BJ (cell line): ENCODE measurements at regions not wholly inside any gene's neighbourhood (a gene's known extent, or its start where the extent isn't known, plus 50 kb on each side); places are given as distances from the start of the nearest gene placed in this dataset.

Experiments
- CTCF ChIA-PET: fragments of 350-600 bp; formaldehyde crosslinking; extraction: SDS; loops from one replicate; lab custom pipeline; 2021; ENCODE audit warnings: antibody characterized with exemption, inconsistent platforms; lab: Yijun Ruan, JAX
- POLR2A ChIA-PET: fragments of 300-600 bp; sonication (Branson Sonifier 250); formaldehyde crosslinking; extraction: SDS; loops from one replicate; lab custom pipeline; 2021; ENCODE audit warnings: antibody characterized with exemption; lab: Charles Lee
- DNase-seq: peaks from one replicate; pipeline ENCODE4 v3.0.0-alpha.2; 2011; ENCODE audit warnings: low read depth
- H3K27me3 ChIP-seq: 2 replicates; pipeline ENCODE4 v1.6.0; 2011; ENCODE audit warnings: low read length; ENCODE audit not compliant: control insufficient read depth, insufficient read depth
- H3K36me3 ChIP-seq: 2 replicates; pipeline ENCODE4 v1.5.1; 2011; ENCODE audit warnings: low read length; ENCODE audit not compliant: control insufficient read depth, insufficient read depth
- H3K4me3 ChIP-seq: 2 replicates; pipeline ENCODE4 v1.5.1; 2011; ENCODE audit warnings: low read depth, mild to moderate bottlenecking, control low read depth, low read length
- TF ChIP-seq, protein P1 (sequence below): IDR thresholded peaks from 2 replicates; pipeline ENCODE4 v1.5.1; 2011; ENCODE audit warnings: low read depth, mild to moderate bottlenecking, control low read depth, inconsistent platforms, low read length, moderate library complexity; ENCODE audit not compliant: insufficient read depth

DNA sequence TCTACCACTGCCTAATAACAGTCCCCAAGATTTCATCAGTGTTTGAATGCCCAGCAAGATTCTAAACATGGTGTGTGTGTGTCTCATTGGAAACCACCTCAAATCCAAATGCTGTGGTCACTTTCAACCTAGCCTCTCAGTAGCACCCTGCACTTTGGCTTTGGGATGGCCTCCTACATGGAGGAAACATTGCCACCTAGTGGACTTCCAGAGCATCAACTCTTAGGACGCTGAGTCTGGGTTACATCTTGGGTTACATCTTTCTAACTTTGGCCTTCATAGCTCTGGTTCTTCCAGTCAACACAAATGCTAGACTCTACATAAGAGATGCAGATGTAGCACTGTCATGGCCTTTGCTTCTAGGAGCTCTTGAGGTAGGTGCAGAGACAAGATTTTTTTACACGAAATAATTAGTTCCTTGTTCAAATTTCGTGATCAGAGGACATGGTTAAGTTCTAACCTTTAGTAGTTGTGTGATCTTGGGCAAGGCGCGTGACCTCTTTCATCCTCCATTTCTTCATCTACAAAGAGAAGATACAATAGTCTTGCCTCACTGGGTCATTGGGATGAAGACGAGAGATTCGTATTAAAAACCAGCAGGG, 113.5 kb upstream of the VASH1 start:
- TF ChIP-seq, protein P1, sequence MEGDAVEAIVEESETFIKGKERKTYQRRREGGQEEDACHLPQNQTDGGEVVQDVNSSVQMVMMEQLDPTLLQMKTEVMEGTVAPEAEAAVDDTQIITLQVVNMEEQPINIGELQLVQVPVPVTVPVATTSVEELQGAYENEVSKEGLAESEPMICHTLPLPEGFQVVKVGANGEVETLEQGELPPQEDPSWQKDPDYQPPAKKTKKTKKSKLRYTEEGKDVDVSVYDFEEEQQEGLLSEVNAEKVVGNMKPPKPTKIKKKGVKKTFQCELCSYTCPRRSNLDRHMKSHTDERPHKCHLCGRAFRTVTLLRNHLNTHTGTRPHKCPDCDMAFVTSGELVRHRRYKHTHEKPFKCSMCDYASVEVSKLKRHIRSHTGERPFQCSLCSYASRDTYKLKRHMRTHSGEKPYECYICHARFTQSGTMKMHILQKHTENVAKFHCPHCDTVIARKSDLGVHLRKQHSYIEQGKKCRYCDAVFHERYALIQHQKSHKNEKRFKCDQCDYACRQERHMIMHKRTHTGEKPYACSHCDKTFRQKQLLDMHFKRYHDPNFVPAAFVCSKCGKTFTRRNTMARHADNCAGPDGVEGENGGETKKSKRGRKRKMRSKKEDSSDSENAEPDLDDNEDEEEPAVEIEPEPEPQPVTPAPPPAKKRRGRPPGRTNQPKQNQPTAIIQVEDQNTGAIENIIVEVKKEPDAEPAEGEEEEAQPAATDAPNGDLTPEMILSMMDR: peak; percentile 85
- peaks cover 5% of the 10 kb centered on the region; the same call in 1 of the 2 replicates for H3K27me3 ChIP-seq
- ChIA-PET CTCF (interaction anchor here (0.6 to 2.3 kb wide), 13 partner anchors 9 to 656 kb away, joined by 3 to 7 read pairs (median 3); no protein-coding TSS in a partner anchor), POLR2A (no interaction called here)
- no peak overlapping the region for H3K4me3 ChIP-seq
- H3K36me3 ChIP-seq: no peaks in the 10 kb centered on the region
- DNase-seq: no peak

- 0 out of 2 replicates have a peak, but pooled peaks cover 1% of the 10 kb centered on the region for H3K27me3 ChIP-seq
- CTCF ChIA-PET: interaction anchor here (1.3 kb wide), 1 partner anchor 11 kb away, joined by 4 read pairs; no protein-coding TSS in a partner anchor
- no peak for DNase-seq
- TF ChIP-seq, protein P1: no peak
- H3K4me3 ChIP-seq: no peak overlapping the region
- no peaks in the 10 kb centered on the region for H3K36me3 ChIP-seq
- POLR2A ChIA-PET: no interaction called here
Measured at GRCh38 chr14:76651410-76652055, 109.7 kb upstream of the VASH1 start.

- Histone ChIP-seq H3K4me3 (no peak overlapping the region), H3K27me3 (0 out of 2 replicates have a peak, but pooled peaks cover 1% of the 10 kb centered on the region), H3K36me3 (no peaks in the 10 kb centered on the region)
- CTCF ChIA-PET: interaction anchor here (0.6 to 1.0 kb wide), 2 partner anchors 17 to 198 kb away, joined by 3 read pairs; no protein-coding TSS in a partner anchor
- POLR2A ChIA-PET: no interaction called here
- TF ChIP-seq, protein P1: no peak
- no peak for DNase-seq
Measured at GRCh38 chr14:76653875-76654572, 107.2 kb upstream of the VASH1 start.

DNA sequence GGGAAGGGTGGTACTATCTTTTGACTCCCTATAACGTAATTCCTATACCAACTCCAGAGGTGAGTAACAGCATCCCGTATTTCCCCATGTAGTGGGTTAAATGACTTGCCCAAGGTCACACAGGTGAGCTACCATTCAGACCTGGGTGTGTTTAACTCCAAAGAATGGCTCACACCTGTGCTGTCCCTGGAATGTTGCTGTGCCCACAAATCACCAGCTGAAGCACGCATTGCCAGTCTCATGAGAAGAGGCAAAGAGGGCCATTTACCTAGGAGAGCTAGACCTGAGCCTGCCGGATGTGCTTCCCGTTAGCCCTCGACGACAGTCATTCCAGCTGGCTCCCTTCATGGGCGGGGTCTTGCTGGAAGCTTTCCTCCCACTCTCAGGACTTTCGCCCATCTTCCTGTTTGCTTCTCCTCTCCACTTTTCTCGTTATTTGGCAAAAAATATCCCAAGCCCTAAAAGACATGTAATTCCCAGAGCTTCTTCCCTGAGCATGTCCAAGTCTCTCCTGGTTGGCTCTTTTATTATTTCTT, 106.6 kb upstream of the VASH1 start:
- no peaks in the 10 kb centered on the region for H3K36me3 ChIP-seq
- H3K27me3 ChIP-seq: 0 out of 2 replicates have a peak, but pooled peaks cover 1% of the 10 kb centered on the region
- CTCF ChIA-PET: no interaction called here
- TF ChIP-seq, protein P1: no peak
- H3K4me3 ChIP-seq: no peak overlapping the region
- POLR2A ChIA-PET: no interaction called here
- DNase-seq: no peak

DNA sequence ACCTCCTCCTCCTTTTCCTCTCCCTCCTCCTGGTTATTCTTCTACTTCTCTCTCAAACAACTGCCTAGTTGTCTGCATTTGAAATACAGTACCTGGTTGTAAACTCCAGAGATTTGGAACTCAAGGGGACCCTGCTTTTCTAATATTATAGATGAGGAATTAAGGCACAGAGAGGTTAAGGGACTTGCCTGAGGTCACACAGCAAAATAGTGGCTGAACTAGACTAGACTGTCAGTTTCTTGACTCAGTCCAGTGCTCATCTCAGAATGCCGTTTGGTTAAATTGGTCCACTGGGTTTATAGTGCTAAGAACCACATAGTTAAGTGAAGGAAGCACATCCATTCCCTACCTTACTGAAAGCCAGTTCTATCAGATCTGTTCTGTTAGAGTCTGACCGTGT, 105.9 kb upstream of the VASH1 start:
- DNase-seq: no peak
- Histone ChIP-seq H3K27me3 (0 out of 2 replicates have a peak, but pooled peaks cover 1% of the 10 kb centered on the region), H3K36me3 (no peaks in the 10 kb centered on the region), H3K4me3 (no peak overlapping the region)
- POLR2A ChIA-PET: no interaction called here
- TF ChIP-seq, protein P1: no peak
- CTCF ChIA-PET: no interaction called here
